SK-N-SH treated with all-trans-retinoic acid at 6 μM for 48 hours (cell line): ENCODE measurements at regions not wholly inside any gene's neighbourhood (a gene's known extent, or its start where the extent isn't known, plus 50 kb on each side); places are given as distances from the start of the nearest gene placed in this dataset.
A peak's percentile ranks its signal among the peaks of the same experiment; 100 is the strongest.

Experiments used
- ATAC-seq: fragments of 200-7000 bp; cut with Tn5 transposase; 3 replicates; pipeline ENCODE4 v1.9.1; 2020; ENCODE audit warnings: mild to moderate bottlenecking, moderate library complexity
- ARNTL ChIP-seq: fragments of 450-650 bp; formaldehyde crosslinking; IDR thresholded peaks from 2 replicates; pipeline ENCODE4 v1.5.0; 2020; ENCODE audit warnings: low read depth, mild to moderate bottlenecking, moderate library complexity, borderline replicate concordance
- BACH2 ChIP-seq: fragments of 250-450 bp; sonication (Bioruptor Pico); IDR thresholded peaks from 2 replicates; pipeline ENCODE4 v1.9.0; 2021; ENCODE audit warnings: mild to moderate bottlenecking, borderline replicate concordance
- CSDC2 ChIP-seq: fragments of 250-450 bp; sonication (Bioruptor Pico); IDR thresholded peaks from 2 replicates; pipeline ENCODE4 v1.5.0; 2020; ENCODE audit warnings: mild to moderate bottlenecking, moderate library complexity
- GLIS3 ChIP-seq: fragments of 250-450 bp; sonication (Bioruptor Pico); IDR thresholded peaks from 2 replicates; pipeline ENCODE4 v1.5.0; 2020; ENCODE audit warnings: mild to moderate bottlenecking, moderate library complexity
- ISL1 ChIP-seq: fragments of 250-450 bp; sonication (Bioruptor Pico); IDR thresholded peaks from 2 replicates; pipeline ENCODE4 v2.1.2; 2022; ENCODE audit warnings: mild to moderate bottlenecking, moderate library complexity
- OSR1 ChIP-seq: fragments of 250-450 bp; sonication (Bioruptor Pico); IDR thresholded peaks from 2 replicates; pipeline ENCODE4 v1.8.0; 2022; ENCODE audit warnings: moderate library complexity, mild to moderate bottlenecking, inconsistent platforms
- PPARA ChIP-seq: fragments of 250-450 bp; sonication (Bioruptor Pico); IDR thresholded peaks from 2 replicates; pipeline ENCODE4 v1.5.0; 2020; ENCODE audit warnings: mild to moderate bottlenecking, borderline replicate concordance
- RARB ChIP-seq: fragments of 250-450 bp; sonication (Bioruptor Pico); IDR thresholded peaks from 2 replicates; pipeline ENCODE4 v1.8.0; 2021; ENCODE audit warnings: mild to moderate bottlenecking, moderate library complexity
- TCF4 ChIP-seq: fragments of 250-450 bp; sonication (Bioruptor Pico); IDR thresholded peaks from 2 replicates; pipeline ENCODE4 v1.8.0; 2021; ENCODE audit warnings: mild to moderate bottlenecking, moderate library complexity, borderline replicate concordance
- TOX ChIP-seq: fragments of 250-450 bp; sonication (Bioruptor Pico); IDR thresholded peaks from 2 replicates; pipeline ENCODE4 v1.8.0; 2021; ENCODE audit warnings: mild to moderate bottlenecking, moderate library complexity, borderline replicate concordance
- ZFP3 ChIP-seq: fragments of 250-450 bp; sonication (Bioruptor Pico); IDR thresholded peaks from 2 replicates; pipeline ENCODE4 v1.5.0; 2020; ENCODE audit warnings: mild to moderate bottlenecking, moderate library complexity
- ZFP30 ChIP-seq: fragments of 450-650 bp; formaldehyde crosslinking; IDR thresholded peaks from 2 replicates; pipeline ENCODE4 v1.5.0; 2022; ENCODE audit warnings: mild to moderate bottlenecking, moderate library complexity
- ZNF565 ChIP-seq: fragments of 450-650 bp; formaldehyde crosslinking; conservative IDR thresholded peaks from 2 replicates; pipeline ENCODE4 v1.5.0; 2020; ENCODE audit warnings: low read depth, mild to moderate bottlenecking, moderate library complexity
- ZNF70 ChIP-seq: fragments of 450-650 bp; formaldehyde crosslinking; IDR thresholded peaks from 2 replicates; pipeline ENCODE4 v1.5.0; 2020; ENCODE audit warnings: mild to moderate bottlenecking, moderate library complexity
- ZNF8 ChIP-seq: fragments of 450-650 bp; formaldehyde crosslinking; IDR thresholded peaks from 2 replicates; pipeline ENCODE4 v1.5.0; 2020; ENCODE audit warnings: mild to moderate bottlenecking, moderate library complexity
- TF ChIP-seq, protein P1 (sequence below): fragments of 250-450 bp; sonication (Bioruptor Pico); IDR thresholded peaks from 2 replicates; pipeline ENCODE4 v1.8.0; 2020; ENCODE audit warnings: mild to moderate bottlenecking, moderate library complexity, borderline replicate concordance
- TF ChIP-seq, protein P2 (sequence below): fragments of 250-450 bp; sonication (Bioruptor Pico); IDR thresholded peaks from 2 replicates; pipeline ENCODE4 v1.8.0; 2021; ENCODE audit warnings: low read depth, mild to moderate bottlenecking, moderate library complexity, borderline replicate concordance
- TF ChIP-seq, protein P3 (sequence below): fragments of 250-450 bp; sonication (Bioruptor Pico); IDR thresholded peaks from 2 replicates; pipeline ENCODE4 v1.5.1; 2020; ENCODE audit warnings: low read depth, mild to moderate bottlenecking, moderate library complexity
- TF ChIP-seq, protein P4 (sequence below): fragments of 250-450 bp; sonication (Bioruptor Pico); IDR thresholded peaks from 2 replicates; pipeline ENCODE4 v1.5.1; 2021; ENCODE audit warnings: mild to moderate bottlenecking, moderate library complexity
- TF ChIP-seq, protein P5 (sequence below): fragments of 250-450 bp; sonication (Bioruptor Pico); IDR thresholded peaks from 2 replicates; pipeline ENCODE4 v1.5.0; 2020; ENCODE audit warnings: mild to moderate bottlenecking, moderate library complexity

DNA sequence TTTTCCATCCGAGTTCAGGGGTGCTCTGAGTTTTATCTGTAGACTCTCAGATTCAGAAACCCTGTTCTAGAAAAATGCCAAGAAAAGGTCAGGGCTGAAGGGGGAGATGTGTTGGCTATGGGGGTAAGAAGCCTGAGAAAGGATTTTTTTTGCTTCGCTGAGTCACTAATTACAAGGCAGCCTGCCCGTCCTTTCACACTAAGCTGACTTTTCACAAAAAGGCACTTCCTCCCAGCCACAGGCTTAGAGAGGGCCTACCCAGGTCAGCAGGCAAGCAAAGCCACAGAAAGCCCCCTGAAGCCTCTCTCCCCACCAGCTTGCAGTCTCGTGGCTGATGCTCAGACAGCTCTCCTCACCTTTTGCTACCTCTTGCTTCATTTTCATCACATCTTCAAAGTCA lies 192.6 kb upstream of the PRICKLE2 start:
- peak; percentile 72 for ATAC-seq
- TF ChIP-seq ZFP3 (CRISPR knock-in tag): no peak
- TF ChIP-seq, protein P1, sequence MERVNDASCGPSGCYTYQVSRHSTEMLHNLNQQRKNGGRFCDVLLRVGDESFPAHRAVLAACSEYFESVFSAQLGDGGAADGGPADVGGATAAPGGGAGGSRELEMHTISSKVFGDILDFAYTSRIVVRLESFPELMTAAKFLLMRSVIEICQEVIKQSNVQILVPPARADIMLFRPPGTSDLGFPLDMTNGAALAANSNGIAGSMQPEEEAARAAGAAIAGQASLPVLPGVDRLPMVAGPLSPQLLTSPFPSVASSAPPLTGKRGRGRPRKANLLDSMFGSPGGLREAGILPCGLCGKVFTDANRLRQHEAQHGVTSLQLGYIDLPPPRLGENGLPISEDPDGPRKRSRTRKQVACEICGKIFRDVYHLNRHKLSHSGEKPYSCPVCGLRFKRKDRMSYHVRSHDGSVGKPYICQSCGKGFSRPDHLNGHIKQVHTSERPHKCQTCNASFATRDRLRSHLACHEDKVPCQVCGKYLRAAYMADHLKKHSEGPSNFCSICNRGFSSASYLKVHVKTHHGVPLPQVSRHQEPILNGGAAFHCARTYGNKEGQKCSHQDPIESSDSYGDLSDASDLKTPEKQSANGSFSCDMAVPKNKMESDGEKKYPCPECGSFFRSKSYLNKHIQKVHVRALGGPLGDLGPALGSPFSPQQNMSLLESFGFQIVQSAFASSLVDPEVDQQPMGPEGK (CRISPR knock-in tag): peak; percentile 30; the same call in 1 of the 2 replicates
- TF ChIP-seq, all 23 proteins: peak for 1

DNA sequence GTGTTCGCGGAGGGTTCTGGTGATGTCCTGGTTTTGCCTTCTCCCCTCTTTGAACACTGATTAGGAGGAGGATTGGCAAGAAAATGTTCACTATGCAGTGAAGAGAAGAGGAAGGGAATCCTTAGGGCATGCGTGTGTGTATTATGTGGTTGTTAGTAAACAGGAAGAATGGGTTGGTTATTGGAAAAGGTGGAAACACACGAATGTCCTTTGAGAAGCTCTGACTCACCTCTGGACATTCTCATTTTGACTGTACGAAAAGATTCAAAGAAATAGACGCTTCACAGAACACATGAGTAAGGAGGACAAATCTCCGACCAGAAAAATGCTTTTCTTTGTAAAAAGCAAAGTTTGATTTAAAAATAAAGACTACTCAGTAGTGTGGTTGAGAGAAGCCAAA lies 188.8 kb upstream of the PRICKLE2 start:
- ATAC-seq: no peak
- TF ChIP-seq ZNF70 (CRISPR knock-in tag) (no peak), ISL1 (CRISPR knock-in tag) (no peak), PPARA (CRISPR knock-in tag) (no peak), CSDC2 (no peak), ZNF565 (no peak), OSR1 (CRISPR knock-in tag) (no peak), TOX (CRISPR knock-in tag) (no peak), ARNTL (CRISPR knock-in tag) (no peak), TCF4 (CRISPR knock-in tag) (no peak), GLIS3 (CRISPR knock-in tag) (no peak), ZNF8 (CRISPR knock-in tag) (no peak), BACH2 (CRISPR knock-in tag) (no peak)
- TF ChIP-seq, protein P2, sequence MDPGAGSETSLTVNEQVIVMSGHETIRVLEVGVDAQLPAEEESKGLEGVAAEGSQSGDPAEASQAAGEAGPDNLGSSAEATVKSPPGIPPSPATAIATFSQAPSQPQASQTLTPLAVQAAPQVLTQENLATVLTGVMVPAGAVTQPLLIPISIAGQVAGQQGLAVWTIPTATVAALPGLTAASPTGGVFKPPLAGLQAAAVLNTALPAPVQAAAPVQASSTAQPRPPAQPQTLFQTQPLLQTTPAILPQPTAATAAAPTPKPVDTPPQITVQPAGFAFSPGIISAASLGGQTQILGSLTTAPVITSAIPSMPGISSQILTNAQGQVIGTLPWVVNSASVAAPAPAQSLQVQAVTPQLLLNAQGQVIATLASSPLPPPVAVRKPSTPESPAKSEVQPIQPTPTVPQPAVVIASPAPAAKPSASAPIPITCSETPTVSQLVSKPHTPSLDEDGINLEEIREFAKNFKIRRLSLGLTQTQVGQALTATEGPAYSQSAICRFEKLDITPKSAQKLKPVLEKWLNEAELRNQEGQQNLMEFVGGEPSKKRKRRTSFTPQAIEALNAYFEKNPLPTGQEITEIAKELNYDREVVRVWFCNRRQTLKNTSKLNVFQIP (CRISPR knock-in tag): no peak
- TF ChIP-seq, protein P1 (CRISPR knock-in tag): no peak
- TF ChIP-seq, protein P3, sequence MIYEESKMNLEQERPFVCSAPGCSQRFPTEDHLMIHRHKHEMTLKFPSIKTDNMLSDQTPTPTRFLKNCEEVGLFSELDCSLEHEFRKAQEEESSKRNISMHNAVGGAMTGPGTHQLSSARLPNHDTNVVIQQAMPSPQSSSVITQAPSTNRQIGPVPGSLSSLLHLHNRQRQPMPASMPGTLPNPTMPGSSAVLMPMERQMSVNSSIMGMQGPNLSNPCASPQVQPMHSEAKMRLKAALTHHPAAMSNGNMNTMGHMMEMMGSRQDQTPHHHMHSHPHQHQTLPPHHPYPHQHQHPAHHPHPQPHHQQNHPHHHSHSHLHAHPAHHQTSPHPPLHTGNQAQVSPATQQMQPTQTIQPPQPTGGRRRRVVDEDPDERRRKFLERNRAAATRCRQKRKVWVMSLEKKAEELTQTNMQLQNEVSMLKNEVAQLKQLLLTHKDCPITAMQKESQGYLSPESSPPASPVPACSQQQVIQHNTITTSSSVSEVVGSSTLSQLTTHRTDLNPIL (CRISPR knock-in tag): no peak
- TF ChIP-seq, protein P4, sequence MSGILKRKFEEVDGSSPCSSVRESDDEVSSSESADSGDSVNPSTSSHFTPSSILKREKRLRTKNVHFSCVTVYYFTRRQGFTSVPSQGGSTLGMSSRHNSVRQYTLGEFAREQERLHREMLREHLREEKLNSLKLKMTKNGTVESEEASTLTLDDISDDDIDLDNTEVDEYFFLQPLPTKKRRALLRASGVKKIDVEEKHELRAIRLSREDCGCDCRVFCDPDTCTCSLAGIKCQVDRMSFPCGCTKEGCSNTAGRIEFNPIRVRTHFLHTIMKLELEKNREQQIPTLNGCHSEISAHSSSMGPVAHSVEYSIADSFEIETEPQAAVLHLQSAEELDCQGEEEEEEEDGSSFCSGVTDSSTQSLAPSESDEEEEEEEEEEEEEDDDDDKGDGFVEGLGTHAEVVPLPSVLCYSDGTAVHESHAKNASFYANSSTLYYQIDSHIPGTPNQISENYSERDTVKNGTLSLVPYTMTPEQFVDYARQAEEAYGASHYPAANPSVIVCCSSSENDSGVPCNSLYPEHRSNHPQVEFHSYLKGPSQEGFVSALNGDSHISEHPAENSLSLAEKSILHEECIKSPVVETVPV: no peak
- TF ChIP-seq, protein P5, sequence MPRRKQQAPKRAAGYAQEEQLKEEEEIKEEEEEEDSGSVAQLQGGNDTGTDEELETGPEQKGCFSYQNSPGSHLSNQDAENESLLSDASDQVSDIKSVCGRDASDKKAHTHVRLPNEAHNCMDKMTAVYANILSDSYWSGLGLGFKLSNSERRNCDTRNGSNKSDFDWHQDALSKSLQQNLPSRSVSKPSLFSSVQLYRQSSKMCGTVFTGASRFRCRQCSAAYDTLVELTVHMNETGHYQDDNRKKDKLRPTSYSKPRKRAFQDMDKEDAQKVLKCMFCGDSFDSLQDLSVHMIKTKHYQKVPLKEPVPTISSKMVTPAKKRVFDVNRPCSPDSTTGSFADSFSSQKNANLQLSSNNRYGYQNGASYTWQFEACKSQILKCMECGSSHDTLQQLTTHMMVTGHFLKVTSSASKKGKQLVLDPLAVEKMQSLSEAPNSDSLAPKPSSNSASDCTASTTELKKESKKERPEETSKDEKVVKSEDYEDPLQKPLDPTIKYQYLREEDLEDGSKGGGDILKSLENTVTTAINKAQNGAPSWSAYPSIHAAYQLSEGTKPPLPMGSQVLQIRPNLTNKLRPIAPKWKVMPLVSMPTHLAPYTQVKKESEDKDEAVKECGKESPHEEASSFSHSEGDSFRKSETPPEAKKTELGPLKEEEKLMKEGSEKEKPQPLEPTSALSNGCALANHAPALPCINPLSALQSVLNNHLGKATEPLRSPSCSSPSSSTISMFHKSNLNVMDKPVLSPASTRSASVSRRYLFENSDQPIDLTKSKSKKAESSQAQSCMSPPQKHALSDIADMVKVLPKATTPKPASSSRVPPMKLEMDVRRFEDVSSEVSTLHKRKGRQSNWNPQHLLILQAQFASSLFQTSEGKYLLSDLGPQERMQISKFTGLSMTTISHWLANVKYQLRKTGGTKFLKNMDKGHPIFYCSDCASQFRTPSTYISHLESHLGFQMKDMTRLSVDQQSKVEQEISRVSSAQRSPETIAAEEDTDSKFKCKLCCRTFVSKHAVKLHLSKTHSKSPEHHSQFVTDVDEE: no peak

DNA sequence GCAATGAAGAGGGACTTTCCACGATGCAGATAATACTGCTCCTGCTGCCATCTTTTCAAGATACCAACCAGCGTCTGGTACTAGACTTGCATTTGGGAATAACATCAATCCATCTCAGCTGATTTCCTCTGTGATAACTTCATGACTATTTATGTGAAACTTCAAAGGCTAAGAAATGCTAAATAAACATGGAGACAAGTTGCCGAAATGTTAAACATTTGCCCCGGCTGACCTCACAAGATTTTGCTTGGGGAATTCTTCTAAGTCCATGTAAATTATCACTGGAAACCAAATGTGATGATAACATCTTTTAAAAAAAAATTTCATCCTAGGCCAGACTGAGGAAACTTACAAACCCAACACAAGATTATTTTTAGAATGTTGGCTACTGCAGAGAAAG lies 185.8 kb upstream of the PRICKLE2 start:
- ATAC-seq: no peak
- TF ChIP-seq, protein P3 (CRISPR knock-in tag): no peak
- TF ChIP-seq PPARA (CRISPR knock-in tag) (no peak), ZNF565 (no peak), TOX (CRISPR knock-in tag) (no peak), RARB (CRISPR knock-in tag) (no peak), ZFP30 (CRISPR knock-in tag) (no peak)
- TF ChIP-seq, protein P2 (CRISPR knock-in tag): no peak
- TF ChIP-seq, protein P1 (CRISPR knock-in tag): no peak
